Heart right ventricle (tissue), 16 donors: ENCODE measurements at regions not wholly inside any gene's neighbourhood (a gene's known extent, or its start where the extent isn't known, plus 50 kb on each side); places are given as distances from the start of the nearest gene placed in this dataset.

Experiments used
- ATAC-seq, 8 donors: fragments of 200-7000 bp; cut with Tn5 transposase; one replicate each; pipeline ENCODE4 v1.9.1; 2020; ENCODE audit warnings: mild to moderate bottlenecking in 8 of 8, moderate library complexity in 8 of 8, moderate number of reproducible peaks in 1 of 8
- DNase-seq, 2 donors: peaks; one replicate each; pipeline ENCODE4 v3.0.0-alpha.2; 2020
- H3K27ac ChIP-seq, 10 donors: fragments of 200-600 bp; sonication (generic) in 2 of 10; one replicate each; pipeline versions ENCODE4 v1.5.0 to v1.8.0; 2020 to 2022; ENCODE audit warnings: mild to moderate bottlenecking in 3 of 10
- H3K27me3 ChIP-seq, 7 donors: fragments of 200-600 bp; one replicate each; pipeline ENCODE4 v1.8.0; 2021 to 2022; ENCODE audit warnings: mild to moderate bottlenecking in 2 of 7
- H3K36me3 ChIP-seq, 9 donors: fragments of 200-600 bp; sonication (generic) in 1 of 9; one replicate each; pipeline versions ENCODE4 v1.5.0 to v1.8.0; 2020 to 2022; ENCODE audit warnings: mild to moderate bottlenecking in 2 of 9
- H3K4me1 ChIP-seq, 9 donors: fragments of 200-600 bp; sonication (generic) in 1 of 9; one replicate each; pipeline versions ENCODE4 v1.5.0 to v1.8.0; 2020 to 2022; ENCODE audit warnings: mild to moderate bottlenecking in 4 of 9
- H3K4me3 ChIP-seq, 10 donors: fragments of 200-600 bp; sonication (generic) in 2 of 10; one replicate each; pipeline versions ENCODE4 v1.5.0 to v1.8.0; 2020 to 2022; ENCODE audit warnings: mild to moderate bottlenecking in 7 of 10, moderate library complexity in 2 of 10
- H3K9me3 ChIP-seq, 11 donors: fragments of 200-600 bp in 10 of 11; sonication (generic) in 2 of 11; one replicate each; pipeline versions ENCODE4 v1.5.0 to v1.8.0; 2013 to 2022; ENCODE audit warnings: mild to moderate bottlenecking in 2 of 11, control low read depth in 1 of 11, moderate library complexity in 1 of 11
- whole genome bisulfite sequencing, 2 donors: extraction: QIAGEN DNeasy Blood & Tissue Kit; methylation state at CpG; one replicate each; pipeline ENCODE4 v1.1.7; 2013; ENCODE audit warnings: inconsistent platforms in 1 of 2; 5-methylcytosine and 5-hydroxymethylcytosine counted together
- intact Hi-C, 10 donors: fragments of 100-400 bp; cut with DNase I; formaldehyde crosslinking; loops; one replicate each; pipeline versions ENCODE4 v1.11.1 to v1.14.2; 2022
- TF ChIP-seq, protein P1 (sequence below), 9 donors: fragments of 200-600 bp; sonication (generic) in 2 of 9; IDR thresholded peaks; one replicate each; pipeline versions ENCODE4 v1.5.0 to v1.8.0; 2021 to 2022; ENCODE audit warnings: antibody characterized with exemption in 9 of 9, mild to moderate bottlenecking in 5 of 9, moderate library complexity in 1 of 9
- donor health status: Arrhythmogenic right ventricular cardiomyopathy.
- donor health status: ischemic (EF 13 %, LVEDD 7.1; RV severe dilation, severe dysfunction).
- donor health status: healthy with polysubstance abuse.
- donor health status: DM: no; HTN: yes; CAD: no.
- donor health status: DM: no; HTN: no; CAD: no.
- donor health status: ischemic (EF 25% LVEDD 6.9; RV normal size, moderate dysfunction).
- donor health status: ischemic (EF 25% LVEDD 5.7; RV mildly dilated, moderate dysfunction).
- donor health status: healthy.
- donor health status: DM: yes; HTN: yes; CAD: no.
- donor health status: Ischemic cardiomyopathy.
- donor health status: ischemic (EF 35%, LVEDD 5.7; RV mildly dilated, moderate dysfunction).
- donor health status: nonischemic (EF 11% LVEDD 7.7; RV severe dilation, severe dysfunction).
- donor health status: DM: yes; HTN: yes; CAD: no.
- donor health status: PGD.
- donor health status: ischemic (EF 29% LVEDD 5.4; RV normal size, mild dysfunction).
- donor health status: nonischemic (EF 23%, LVEDD 6.1; RV moderate dilation, normal function).

DNA sequence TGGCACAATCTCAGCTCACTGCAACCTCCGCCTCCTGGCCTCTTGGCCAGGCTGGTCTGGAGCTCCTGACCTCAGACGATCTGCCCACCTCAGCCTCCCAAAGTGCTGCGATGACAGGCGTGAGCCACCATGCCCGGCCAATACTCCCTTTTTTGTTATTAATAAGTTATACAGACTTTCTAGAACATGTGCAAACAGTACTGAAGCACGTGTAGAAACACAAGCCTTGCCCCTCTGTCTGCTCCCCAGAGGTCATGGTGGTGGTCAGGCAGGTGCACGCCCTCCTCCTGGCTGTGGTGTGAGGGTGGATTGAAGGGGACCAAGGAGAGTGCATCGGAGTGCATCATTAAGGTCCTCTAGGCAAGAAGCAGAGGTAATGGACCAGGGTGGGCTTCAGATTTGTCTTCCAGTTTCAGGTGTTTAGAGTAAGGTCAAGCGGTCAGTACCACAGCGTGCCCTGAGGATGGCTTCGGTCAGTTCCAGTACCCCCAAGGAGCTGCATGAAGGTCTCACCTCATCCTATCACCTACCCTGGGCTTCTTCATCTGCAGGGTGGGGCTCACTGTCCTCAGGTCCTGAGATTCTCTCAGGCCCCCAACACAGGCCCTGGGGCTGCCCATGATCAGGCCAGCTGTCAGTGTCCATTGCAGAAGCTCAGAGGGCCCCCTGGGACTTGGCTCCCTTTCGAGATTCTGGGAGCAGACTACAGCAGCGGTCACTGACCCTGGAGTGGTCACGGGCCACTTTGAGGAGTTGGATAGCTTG is 124.3 kb downstream of the GLI2 start:
- TF ChIP-seq, protein P1, sequence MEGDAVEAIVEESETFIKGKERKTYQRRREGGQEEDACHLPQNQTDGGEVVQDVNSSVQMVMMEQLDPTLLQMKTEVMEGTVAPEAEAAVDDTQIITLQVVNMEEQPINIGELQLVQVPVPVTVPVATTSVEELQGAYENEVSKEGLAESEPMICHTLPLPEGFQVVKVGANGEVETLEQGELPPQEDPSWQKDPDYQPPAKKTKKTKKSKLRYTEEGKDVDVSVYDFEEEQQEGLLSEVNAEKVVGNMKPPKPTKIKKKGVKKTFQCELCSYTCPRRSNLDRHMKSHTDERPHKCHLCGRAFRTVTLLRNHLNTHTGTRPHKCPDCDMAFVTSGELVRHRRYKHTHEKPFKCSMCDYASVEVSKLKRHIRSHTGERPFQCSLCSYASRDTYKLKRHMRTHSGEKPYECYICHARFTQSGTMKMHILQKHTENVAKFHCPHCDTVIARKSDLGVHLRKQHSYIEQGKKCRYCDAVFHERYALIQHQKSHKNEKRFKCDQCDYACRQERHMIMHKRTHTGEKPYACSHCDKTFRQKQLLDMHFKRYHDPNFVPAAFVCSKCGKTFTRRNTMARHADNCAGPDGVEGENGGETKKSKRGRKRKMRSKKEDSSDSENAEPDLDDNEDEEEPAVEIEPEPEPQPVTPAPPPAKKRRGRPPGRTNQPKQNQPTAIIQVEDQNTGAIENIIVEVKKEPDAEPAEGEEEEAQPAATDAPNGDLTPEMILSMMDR (IDR thresholded peaks at IDR 0.05) = no peak
- Histone ChIP-seq H3K27me3 (peaks cover 0 to 6% (median 0%) of the 10 kb centered on the region in 7 donors), H3K4me3 (no peak overlapping the region), H3K36me3 (no peaks in the 10 kb centered on the region), H3K27ac (no peak overlapping the region), H3K4me1 (peaks cover 0 to 11% (median 0%) of the 10 kb centered on the region in 9 donors), H3K9me3 (no peaks in the 10 kb centered on the region)
- no peak for DNase-seq
- ATAC-seq = no peak
- 92% methylated on average over 14 of the region's 14 CpGs for WGBS, 2 donors
- intact Hi-C loops = loop anchor here in 2 of 10 donors (10.0 kb wide), 2 partner anchors 85 to 125 kb away; partner anchors contain the start of gene GLI2 (in 1 of the 2)

DNA sequence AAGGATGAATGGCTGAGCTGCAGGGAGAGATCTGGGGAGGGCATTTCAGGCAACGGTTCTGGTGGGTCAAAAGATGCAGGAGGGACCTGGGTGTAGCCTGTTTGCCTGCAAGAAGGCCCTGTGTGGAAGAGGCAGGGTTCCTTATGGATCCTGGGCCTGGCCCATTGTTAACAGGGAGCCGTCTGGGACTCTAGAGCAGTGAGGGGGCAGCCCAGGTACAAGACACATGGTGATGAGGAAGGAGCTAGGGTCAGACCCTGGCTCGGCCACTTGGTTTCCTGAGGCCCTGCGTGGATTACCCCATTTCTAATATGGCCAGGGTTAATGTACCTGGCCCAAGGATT is 124.9 kb downstream of the GLI2 start:
- WGBS, 2 donors = 90 to 96% methylated on average over 4 of the region's 4 CpGs
- intact Hi-C loops = loop anchor here in 2 of 10 donors (10.0 kb wide), 2 partner anchors 86 to 126 kb away; partner anchors contain the start of gene GLI2 (in 1 of the 2)
- no peak overlapping the region for H3K27ac ChIP-seq
- H3K4me1 ChIP-seq = peaks cover 0 to 9% (median 0%) of the 10 kb centered on the region in 9 donors
- TF ChIP-seq, protein P1 (IDR thresholded peaks at IDR 0.05) = no peak
- DNase-seq (no peak), ATAC-seq (no peak)
- H3K27me3 ChIP-seq = peaks cover 0 to 8% (median 0%) of the 10 kb centered on the region in 7 donors
- H3K9me3 ChIP-seq = no peaks in the 10 kb centered on the region
- no peaks in the 10 kb centered on the region for H3K36me3 ChIP-seq
- no peak overlapping the region for H3K4me3 ChIP-seq

DNA sequence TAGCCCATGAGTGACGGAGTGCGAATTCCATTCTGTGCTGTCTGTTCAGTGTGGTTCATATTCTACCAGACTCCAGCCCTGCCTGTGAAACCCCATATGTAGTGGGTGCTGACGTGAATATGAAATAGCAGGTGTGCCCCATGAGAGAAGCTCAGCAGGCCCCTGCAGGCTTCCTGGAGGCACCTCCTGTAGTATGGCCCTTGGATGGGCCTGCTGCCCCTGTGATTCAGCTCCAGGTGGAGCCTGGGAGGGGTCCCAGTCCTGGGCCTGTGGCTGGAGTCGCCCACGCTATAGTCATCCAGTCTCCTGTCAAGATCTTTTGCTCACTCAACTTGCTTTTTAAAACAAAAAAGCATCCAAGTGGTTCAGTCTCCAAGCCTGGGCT is 125.5 kb downstream of the GLI2 start:
- TF ChIP-seq, protein P1 (IDR thresholded peaks at IDR 0.05) = no peak
- ATAC-seq (no peak), DNase-seq (no peak)
- Histone ChIP-seq H3K4me1 (peaks cover 0 to 9% (median 0%) of the 10 kb centered on the region in 9 donors), H3K36me3 (no peaks in the 10 kb centered on the region), H3K9me3 (no peaks in the 10 kb centered on the region), H3K27ac (no peak overlapping the region), H3K4me3 (no peak overlapping the region), H3K27me3 (peaks cover 0 to 8% (median 4%) of the 10 kb centered on the region in 7 donors)
- intact Hi-C loops = loop anchor here in 2 of 10 donors (10.0 kb wide), 2 partner anchors 86 to 126 kb away; partner anchors contain the start of gene GLI2 (in 1 of the 2)
- 92 to 98% methylated on average over 5 of the region's 5 CpGs for WGBS, 2 donors

DNA sequence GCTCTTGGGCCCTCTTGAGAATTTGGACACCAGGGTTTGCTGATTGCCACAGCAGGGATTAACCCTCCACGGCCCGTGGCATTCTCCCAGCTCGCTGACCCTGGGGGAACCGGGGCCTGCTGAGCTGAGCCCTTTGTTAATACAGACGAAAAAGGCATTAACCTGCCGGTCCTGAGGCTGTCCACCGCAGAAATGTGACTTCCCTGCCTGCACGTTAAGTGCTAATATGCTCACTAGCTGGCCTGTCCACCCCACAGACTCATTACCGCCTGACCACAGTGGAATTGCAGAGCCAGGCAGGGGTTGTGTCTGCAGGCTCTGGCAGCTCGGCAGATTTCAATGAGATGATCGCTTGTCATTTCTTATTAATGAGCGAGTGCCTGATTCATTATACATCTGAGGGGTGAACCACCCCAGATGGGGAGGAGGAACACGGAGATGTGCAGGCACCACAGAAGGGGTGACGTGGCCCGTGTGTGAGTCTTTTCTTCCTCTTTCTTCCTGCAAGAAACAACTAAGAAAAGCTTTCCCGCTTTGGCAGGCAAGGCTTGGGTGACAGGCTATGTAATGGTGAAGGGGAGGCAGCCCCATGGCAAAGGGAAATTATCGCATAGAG is 126.0 kb downstream of the GLI2 start:
- Histone ChIP-seq H3K27ac (no peak overlapping the region), H3K9me3 (no peaks in the 10 kb centered on the region), H3K4me3 (no peak overlapping the region), H3K4me1 (peaks cover 0 to 11% (median under 1%) of the 10 kb centered on the region in 9 donors), H3K36me3 (no peaks in the 10 kb centered on the region), H3K27me3 (peaks cover 0 to 10% (median 9%) of the 10 kb centered on the region in 7 donors)
- WGBS, 2 donors = 90 to 93% methylated on average over 17 of the region's 17 CpGs
- intact Hi-C loops = loop anchor here in 2 of 10 donors (10.0 kb wide), 2 partner anchors 87 to 127 kb away; partner anchors contain the start of gene GLI2 (in 1 of the 2)
- DNase-seq (no peak), ATAC-seq (no peak)
- TF ChIP-seq, protein P1 (IDR thresholded peaks at IDR 0.05) = no peak
